ENCODE measurements at regions not wholly inside any gene's neighbourhood (a gene's known extent, or its start where the extent isn't known, plus 50 kb on each side); places are given as distances from the start of the nearest gene placed in this dataset.
A peak's percentile ranks its signal among the peaks of the same experiment; 100 is the strongest.

DNA sequence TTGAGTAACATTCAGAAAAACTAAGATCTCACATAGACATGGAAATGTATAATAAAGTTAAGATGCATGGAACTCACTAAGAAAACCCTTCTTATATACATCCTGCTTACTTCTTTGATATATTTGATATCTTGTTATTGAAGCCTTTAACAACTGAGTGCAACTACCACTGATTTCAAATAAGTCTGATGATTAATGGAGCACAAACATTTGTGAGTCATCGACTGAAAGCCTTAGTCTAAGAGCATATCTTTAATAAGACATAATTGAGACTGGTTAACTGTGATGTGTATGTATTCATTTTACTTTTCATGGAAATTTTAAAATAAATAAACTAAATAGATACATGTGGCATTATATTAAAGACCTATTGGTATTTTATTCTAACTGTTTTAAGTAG lies 740.5 kb downstream of the EPHA3 start:
- H3K27ac ChIP-seq (ENCODE audit: extremely low read depth, low read depth, low read length), result no peak overlapping the region
- no peak overlapping the region for H3K4me3 ChIP-seq (ENCODE audit: low read depth, low read length)
- no peaks in the 10 kb centered on the region for H3K36me3 ChIP-seq (ENCODE audit: control insufficient read depth in 2 of 2, insufficient read depth in 1 of 2, low read length in 2 of 2)
- no peaks in the 10 kb centered on the region for H3K4me1 ChIP-seq (ENCODE audit: control insufficient read depth, insufficient read depth, low read length)
- TF ChIP-seq ZNF16 (tag by site-specific recombination; IDR thresholded peaks at IDR 0.05; ENCODE audit: low read depth) (no peak), ZNF175 (tag by site-specific recombination; IDR thresholded peaks at IDR 0.05) (no peak), ZNF677 (tag by site-specific recombination; IDR thresholded peaks at IDR 0.05) (no peak), ZNF704 (tag by site-specific recombination; IDR thresholded peaks at IDR 0.05) (no peak), BCL11B (tag by site-specific recombination; IDR thresholded peaks at IDR 0.05; ENCODE audit: low read depth) (no peak)
- TF ChIP-seq, protein P1, sequence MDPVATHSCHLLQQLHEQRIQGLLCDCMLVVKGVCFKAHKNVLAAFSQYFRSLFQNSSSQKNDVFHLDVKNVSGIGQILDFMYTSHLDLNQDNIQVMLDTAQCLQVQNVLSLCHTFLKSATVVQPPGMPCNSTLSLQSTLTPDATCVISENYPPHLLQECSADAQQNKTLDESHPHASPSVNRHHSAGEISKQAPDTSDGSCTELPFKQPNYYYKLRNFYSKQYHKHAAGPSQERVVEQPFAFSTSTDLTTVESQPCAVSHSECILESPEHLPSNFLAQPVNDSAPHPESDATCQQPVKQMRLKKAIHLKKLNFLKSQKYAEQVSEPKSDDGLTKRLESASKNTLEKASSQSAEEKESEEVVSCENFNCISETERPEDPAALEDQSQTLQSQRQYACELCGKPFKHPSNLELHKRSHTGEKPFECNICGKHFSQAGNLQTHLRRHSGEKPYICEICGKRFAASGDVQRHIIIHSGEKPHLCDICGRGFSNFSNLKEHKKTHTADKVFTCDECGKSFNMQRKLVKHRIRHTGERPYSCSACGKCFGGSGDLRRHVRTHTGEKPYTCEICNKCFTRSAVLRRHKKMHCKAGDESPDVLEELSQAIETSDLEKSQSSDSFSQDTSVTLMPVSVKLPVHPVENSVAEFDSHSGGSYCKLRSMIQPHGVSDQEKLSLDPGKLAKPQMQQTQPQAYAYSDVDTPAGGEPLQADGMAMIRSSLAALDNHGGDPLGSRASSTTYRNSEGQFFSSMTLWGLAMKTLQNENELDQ (tag by site-specific recombination; IDR thresholded peaks at IDR 0.05; ENCODE audit: low read depth), result no peak
- TF ChIP-seq, protein P2, sequence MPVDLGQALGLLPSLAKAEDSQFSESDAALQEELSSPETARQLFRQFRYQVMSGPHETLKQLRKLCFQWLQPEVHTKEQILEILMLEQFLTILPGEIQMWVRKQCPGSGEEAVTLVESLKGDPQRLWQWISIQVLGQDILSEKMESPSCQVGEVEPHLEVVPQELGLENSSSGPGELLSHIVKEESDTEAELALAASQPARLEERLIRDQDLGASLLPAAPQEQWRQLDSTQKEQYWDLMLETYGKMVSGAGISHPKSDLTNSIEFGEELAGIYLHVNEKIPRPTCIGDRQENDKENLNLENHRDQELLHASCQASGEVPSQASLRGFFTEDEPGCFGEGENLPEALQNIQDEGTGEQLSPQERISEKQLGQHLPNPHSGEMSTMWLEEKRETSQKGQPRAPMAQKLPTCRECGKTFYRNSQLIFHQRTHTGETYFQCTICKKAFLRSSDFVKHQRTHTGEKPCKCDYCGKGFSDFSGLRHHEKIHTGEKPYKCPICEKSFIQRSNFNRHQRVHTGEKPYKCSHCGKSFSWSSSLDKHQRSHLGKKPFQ (tag by site-specific recombination; IDR thresholded peaks at IDR 0.05), result no peak
- TF ChIP-seq, protein P3, sequence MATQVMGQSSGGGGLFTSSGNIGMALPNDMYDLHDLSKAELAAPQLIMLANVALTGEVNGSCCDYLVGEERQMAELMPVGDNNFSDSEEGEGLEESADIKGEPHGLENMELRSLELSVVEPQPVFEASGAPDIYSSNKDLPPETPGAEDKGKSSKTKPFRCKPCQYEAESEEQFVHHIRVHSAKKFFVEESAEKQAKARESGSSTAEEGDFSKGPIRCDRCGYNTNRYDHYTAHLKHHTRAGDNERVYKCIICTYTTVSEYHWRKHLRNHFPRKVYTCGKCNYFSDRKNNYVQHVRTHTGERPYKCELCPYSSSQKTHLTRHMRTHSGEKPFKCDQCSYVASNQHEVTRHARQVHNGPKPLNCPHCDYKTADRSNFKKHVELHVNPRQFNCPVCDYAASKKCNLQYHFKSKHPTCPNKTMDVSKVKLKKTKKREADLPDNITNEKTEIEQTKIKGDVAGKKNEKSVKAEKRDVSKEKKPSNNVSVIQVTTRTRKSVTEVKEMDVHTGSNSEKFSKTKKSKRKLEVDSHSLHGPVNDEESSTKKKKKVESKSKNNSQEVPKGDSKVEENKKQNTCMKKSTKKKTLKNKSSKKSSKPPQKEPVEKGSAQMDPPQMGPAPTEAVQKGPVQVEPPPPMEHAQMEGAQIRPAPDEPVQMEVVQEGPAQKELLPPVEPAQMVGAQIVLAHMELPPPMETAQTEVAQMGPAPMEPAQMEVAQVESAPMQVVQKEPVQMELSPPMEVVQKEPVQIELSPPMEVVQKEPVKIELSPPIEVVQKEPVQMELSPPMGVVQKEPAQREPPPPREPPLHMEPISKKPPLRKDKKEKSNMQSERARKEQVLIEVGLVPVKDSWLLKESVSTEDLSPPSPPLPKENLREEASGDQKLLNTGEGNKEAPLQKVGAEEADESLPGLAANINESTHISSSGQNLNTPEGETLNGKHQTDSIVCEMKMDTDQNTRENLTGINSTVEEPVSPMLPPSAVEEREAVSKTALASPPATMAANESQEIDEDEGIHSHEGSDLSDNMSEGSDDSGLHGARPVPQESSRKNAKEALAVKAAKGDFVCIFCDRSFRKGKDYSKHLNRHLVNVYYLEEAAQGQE (tag by site-specific recombination; IDR thresholded peaks at IDR 0.05), result no peak
- ChIA-PET CTCF (no interaction called here), POLR2A (no interaction called here)
- no peaks in the 10 kb centered on the region for H3K9me3 ChIP-seq (ENCODE audit: control insufficient read depth, insufficient read depth, low read depth, low read length)

- Histone ChIP-seq H3K9me3 (ENCODE audit: control insufficient read depth, insufficient read depth, low read depth, low read length) (no peaks in the 10 kb centered on the region), H3K36me3 (ENCODE audit: control insufficient read depth in 2 of 2, insufficient read depth in 1 of 2, low read length in 2 of 2) (no peaks in the 10 kb centered on the region), H3K4me3 (ENCODE audit: low read depth, low read length) (no peak overlapping the region), H3K27ac (ENCODE audit: extremely low read depth, low read depth, low read length) (no peak overlapping the region), H3K4me1 (ENCODE audit: control insufficient read depth, insufficient read depth, low read length) (no peaks in the 10 kb centered on the region)
- TF ChIP-seq, protein P4, sequence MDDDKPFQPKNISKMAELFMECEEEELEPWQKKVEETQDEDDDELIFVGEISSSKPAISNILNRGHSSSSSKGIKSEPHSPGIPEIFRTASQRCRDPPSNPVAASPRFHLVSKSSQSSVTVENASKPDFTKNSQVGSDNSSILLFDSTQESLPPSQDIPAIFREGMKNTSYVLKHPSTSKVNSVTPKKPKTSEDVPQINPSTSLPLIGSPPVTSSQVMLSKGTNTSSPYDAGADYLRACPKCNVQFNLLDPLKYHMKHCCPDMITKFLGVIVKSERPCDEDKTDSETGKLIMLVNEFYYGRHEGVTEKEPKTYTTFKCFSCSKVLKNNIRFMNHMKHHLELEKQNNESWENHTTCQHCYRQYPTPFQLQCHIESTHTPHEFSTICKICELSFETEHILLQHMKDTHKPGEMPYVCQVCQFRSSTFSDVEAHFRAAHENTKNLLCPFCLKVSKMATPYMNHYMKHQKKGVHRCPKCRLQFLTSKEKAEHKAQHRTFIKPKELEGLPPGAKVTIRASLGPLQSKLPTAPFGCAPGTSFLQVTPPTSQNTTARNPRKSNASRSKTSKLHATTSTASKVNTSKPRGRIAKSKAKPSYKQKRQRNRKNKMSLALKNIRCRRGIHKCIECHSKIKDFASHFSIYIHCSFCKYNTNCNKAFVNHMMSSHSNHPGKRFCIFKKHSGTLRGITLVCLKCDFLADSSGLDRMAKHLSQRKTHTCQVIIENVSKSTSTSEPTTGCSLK (tag by site-specific recombination; IDR thresholded peaks at IDR 0.05), result no peak
- peak; percentile 87 for TF ChIP-seq ZNF654 (tag by site-specific recombination; IDR thresholded peaks at IDR 0.05; ENCODE audit: low read depth)
- 0 out of 2 replicates have a peak, but pooled peaks have one; percentile 25 for TF ChIP-seq ZNF2 (tag by site-specific recombination; IDR thresholded peaks at IDR 0.05)
- TF ChIP-seq ZBTB17 (tag by site-specific recombination; IDR thresholded peaks at IDR 0.05), result peak; percentile 52
- no peak for TF ChIP-seq ZNF776 (tag by site-specific recombination; IDR thresholded peaks at IDR 0.05; ENCODE audit: borderline replicate concordance)
- TF ChIP-seq ZNF561 (tag by site-specific recombination; IDR thresholded peaks at IDR 0.05; ENCODE audit: borderline replicate concordance), result 0 out of 2 replicates have a peak, but pooled peaks have one; percentile 25
- TF ChIP-seq ZNF501 (tag by site-specific recombination; IDR thresholded peaks at IDR 0.05), result no peak
- TF ChIP-seq ZNF791 (tag by site-specific recombination; IDR thresholded peaks at IDR 0.05), result no peak
- TF ChIP-seq ZNF677 (tag by site-specific recombination; IDR thresholded peaks at IDR 0.05), result no peak
- no peak for TF ChIP-seq ZNF366 (tag by site-specific recombination; conservative IDR thresholded peaks at IDR 0.05)
- TF ChIP-seq, protein P5, sequence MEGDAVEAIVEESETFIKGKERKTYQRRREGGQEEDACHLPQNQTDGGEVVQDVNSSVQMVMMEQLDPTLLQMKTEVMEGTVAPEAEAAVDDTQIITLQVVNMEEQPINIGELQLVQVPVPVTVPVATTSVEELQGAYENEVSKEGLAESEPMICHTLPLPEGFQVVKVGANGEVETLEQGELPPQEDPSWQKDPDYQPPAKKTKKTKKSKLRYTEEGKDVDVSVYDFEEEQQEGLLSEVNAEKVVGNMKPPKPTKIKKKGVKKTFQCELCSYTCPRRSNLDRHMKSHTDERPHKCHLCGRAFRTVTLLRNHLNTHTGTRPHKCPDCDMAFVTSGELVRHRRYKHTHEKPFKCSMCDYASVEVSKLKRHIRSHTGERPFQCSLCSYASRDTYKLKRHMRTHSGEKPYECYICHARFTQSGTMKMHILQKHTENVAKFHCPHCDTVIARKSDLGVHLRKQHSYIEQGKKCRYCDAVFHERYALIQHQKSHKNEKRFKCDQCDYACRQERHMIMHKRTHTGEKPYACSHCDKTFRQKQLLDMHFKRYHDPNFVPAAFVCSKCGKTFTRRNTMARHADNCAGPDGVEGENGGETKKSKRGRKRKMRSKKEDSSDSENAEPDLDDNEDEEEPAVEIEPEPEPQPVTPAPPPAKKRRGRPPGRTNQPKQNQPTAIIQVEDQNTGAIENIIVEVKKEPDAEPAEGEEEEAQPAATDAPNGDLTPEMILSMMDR (tag by site-specific recombination; IDR thresholded peaks at IDR 0.05), result no peak
- TF ChIP-seq ZNF324 (tag by site-specific recombination; IDR thresholded peaks at IDR 0.05), result no peak
- ChIA-PET POLR2A (no interaction called here), CTCF (interaction anchor here (0.6 to 1.3 kb wide), 6 partner anchors 239 to 1698 kb away, joined by 3 to 4 read pairs (median 3); no protein-coding TSS in a partner anchor)
These were observed 744.7 kb downstream of the EPHA3 start for GRCh38 chr3:89851974-89852621.

Measured in HEK293 (cell line).